Inflammatory macrophage (primary cell): ENCODE measurements at regions not wholly inside any gene's neighbourhood (a gene's known extent, or its start where the extent isn't known, plus 50 kb on each side); places are given as distances from the start of the nearest gene placed in this dataset.
"Not testable (repeated sequence)": the region's sequence is repeated elsewhere in the genome, so short reads cannot be mapped to it uniquely, and the experiment has no call there.

Experiments
- DNase-seq, 2 donors: peaks; one replicate each; pipeline ENCODE4 v3.0.0-alpha.2; 2020 to 2022

GRCh38 chr1:96521994-96522760, 199.4 kb upstream of the PTBP2 start:
- DNase-seq = no peak

- no peak for DNase-seq
These were observed 198.7 kb upstream of the PTBP2 start for GRCh38 chr1:96522927-96523326.

- DNase-seq = peak; percentile 1 to 8
These were observed 197.5 kb upstream of the PTBP2 start for GRCh38 chr1:96524100-96524499.

GRCh38 chr1:96525657-96526557, 195.7 kb upstream of the PTBP2 start:
- no peak for DNase-seq

- DNase-seq = not testable (repeated sequence)
These were observed 192.9 kb upstream of the PTBP2 start for GRCh38 chr1:96528672-96529071.

- DNase-seq = no peak
These were observed 187.8 kb upstream of the PTBP2 start for GRCh38 chr1:96533820-96534219.

GRCh38 chr1:96536581-96536980, 185.0 kb upstream of the PTBP2 start:
- DNase-seq = no peak

- DNase-seq = no peak
These were observed 183.4 kb upstream of the PTBP2 start for GRCh38 chr1:96538111-96538641.

GRCh38 chr1:96538883-96539282, 182.7 kb upstream of the PTBP2 start:
- DNase-seq = no peak

GRCh38 chr1:96541491-96541890, 180.1 kb upstream of the PTBP2 start:
- DNase-seq = no peak

- DNase-seq = no peak
These were observed 177.3 kb upstream of the PTBP2 start for GRCh38 chr1:96544051-96544830.

- DNase-seq = no peak
These were observed 176.8 kb upstream of the PTBP2 start for GRCh38 chr1:96544831-96545221.

- DNase-seq = no peak
These were observed 175.5 kb upstream of the PTBP2 start for GRCh38 chr1:96545935-96546656.

GRCh38 chr1:96550061-96550460, 171.5 kb upstream of the PTBP2 start:
- DNase-seq = no peak

GRCh38 chr1:96552451-96552850, 169.1 kb upstream of the PTBP2 start:
- no peak for DNase-seq

- DNase-seq = no peak
These were observed 167.8 kb upstream of the PTBP2 start for GRCh38 chr1:96553811-96554210.

- DNase-seq = no peak
These were observed 167.2 kb upstream of the PTBP2 start for GRCh38 chr1:96554364-96554763.

GRCh38 chr1:96557336-96557735, 164.2 kb upstream of the PTBP2 start:
- DNase-seq = no peak

GRCh38 chr1:96558635-96559034, 162.9 kb upstream of the PTBP2 start:
- no peak for DNase-seq

- no peak for DNase-seq
These were observed 162.4 kb upstream of the PTBP2 start for GRCh38 chr1:96559181-96559580.

- peak; percentile 63 to 83 for DNase-seq
These were observed 161.6 kb upstream of the PTBP2 start for GRCh38 chr1:96559707-96560596.
